NCI-H2227 treated with DMSO at 0.1 percent for 48 hours (cell line): ENCODE measurements at regions not wholly inside any gene's neighbourhood (a gene's known extent, or its start where the extent isn't known, plus 50 kb on each side); places are given as distances from the start of the nearest gene placed in this dataset.

Source experiments
- DNase-seq: peaks from one replicate; lab custom pipeline; 2025; lab: John Stamatoyannopoulos, UW

GRCh38 chr2:238581126-238581525 lies 154.4 kb downstream of the ASB1 start:
- DNase-seq: no peak

- no peak for DNase-seq
These were observed 155.4 kb downstream of the ASB1 start for GRCh38 chr2:238582159-238582558.

GRCh38 chr2:238584617-238585016 lies 157.9 kb downstream of the ASB1 start:
- DNase-seq: no peak

- no peak for DNase-seq
These were observed 159.4 kb downstream of the ASB1 start for GRCh38 chr2:238585836-238586821.

GRCh38 chr2:238586931-238587775 lies 160.4 kb downstream of the ASB1 start:
- DNase-seq: no peak

- DNase-seq: no peak
These were observed 161.3 kb downstream of the ASB1 start for GRCh38 chr2:238587776-238588660.

GRCh38 chr2:238589591-238590460 lies 163.1 kb downstream of the ASB1 start:
- no peak for DNase-seq

GRCh38 chr2:238591732-238592131 lies 165.0 kb downstream of the ASB1 start:
- DNase-seq: no peak

- DNase-seq: no peak
These were observed 166.5 kb downstream of the ASB1 start for GRCh38 chr2:238593236-238593635.

- DNase-seq: no peak
These were observed 167.0 kb downstream of the ASB1 start for GRCh38 chr2:238593678-238594077.

GRCh38 chr2:238594796-238595749 lies 168.3 kb downstream of the ASB1 start:
- no peak for DNase-seq

GRCh38 chr2:238595750-238596570 lies 169.2 kb downstream of the ASB1 start:
- no peak for DNase-seq

GRCh38 chr2:238596571-238597551 lies 170.1 kb downstream of the ASB1 start:
- no peak for DNase-seq

- no peak for DNase-seq
These were observed 171.2 kb downstream of the ASB1 start for GRCh38 chr2:238597638-238598528.

- no peak for DNase-seq
These were observed 172.2 kb downstream of the ASB1 start for GRCh38 chr2:238598802-238599530.
